C4-2B (cell line): ENCODE measurements at regions not wholly inside any gene's neighbourhood (a gene's known extent, or its start where the extent isn't known, plus 50 kb on each side); places are given as distances from the start of the nearest gene placed in this dataset.

Source experiments
- H3K27ac ChIP-seq: fragments of 450-650 bp; 2 replicates; pipeline ENCODE4 v1.5.1; 2017
- ZFX ChIP-seq: fragments of 450-650 bp; IDR thresholded peaks from 2 replicates; pipeline ENCODE4 v1.6.1; 2017
- TF ChIP-seq, protein P1 (sequence below): fragments of 450-650 bp; conservative IDR thresholded peaks from 2 replicates; pipeline ENCODE4 v1.5.1; 2017; ENCODE audit warnings: mild to moderate bottlenecking

DNA sequence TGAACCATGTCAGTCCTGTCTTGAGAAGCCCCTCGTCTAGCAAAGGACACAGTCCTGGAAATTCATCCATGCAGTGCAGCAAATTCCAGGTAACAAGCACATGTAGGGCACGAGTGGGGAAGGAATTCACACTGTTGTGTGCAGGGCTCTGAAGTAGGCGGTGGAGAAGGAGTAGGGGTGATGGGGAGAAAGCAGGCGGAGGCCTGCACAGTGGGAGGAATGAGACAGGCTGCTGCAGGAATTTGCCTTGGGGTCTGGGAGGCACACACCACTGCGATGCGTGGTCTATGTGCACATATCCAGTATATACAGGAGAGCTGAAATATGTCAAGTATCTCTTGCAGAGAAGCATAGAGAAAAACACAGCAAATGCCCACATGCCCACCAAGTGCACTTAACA lies 249.2 kb upstream of the IRX2 start:
- no peak for TF ChIP-seq ZFX
- TF ChIP-seq, protein P1, sequence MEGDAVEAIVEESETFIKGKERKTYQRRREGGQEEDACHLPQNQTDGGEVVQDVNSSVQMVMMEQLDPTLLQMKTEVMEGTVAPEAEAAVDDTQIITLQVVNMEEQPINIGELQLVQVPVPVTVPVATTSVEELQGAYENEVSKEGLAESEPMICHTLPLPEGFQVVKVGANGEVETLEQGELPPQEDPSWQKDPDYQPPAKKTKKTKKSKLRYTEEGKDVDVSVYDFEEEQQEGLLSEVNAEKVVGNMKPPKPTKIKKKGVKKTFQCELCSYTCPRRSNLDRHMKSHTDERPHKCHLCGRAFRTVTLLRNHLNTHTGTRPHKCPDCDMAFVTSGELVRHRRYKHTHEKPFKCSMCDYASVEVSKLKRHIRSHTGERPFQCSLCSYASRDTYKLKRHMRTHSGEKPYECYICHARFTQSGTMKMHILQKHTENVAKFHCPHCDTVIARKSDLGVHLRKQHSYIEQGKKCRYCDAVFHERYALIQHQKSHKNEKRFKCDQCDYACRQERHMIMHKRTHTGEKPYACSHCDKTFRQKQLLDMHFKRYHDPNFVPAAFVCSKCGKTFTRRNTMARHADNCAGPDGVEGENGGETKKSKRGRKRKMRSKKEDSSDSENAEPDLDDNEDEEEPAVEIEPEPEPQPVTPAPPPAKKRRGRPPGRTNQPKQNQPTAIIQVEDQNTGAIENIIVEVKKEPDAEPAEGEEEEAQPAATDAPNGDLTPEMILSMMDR: no peak
- no peak overlapping the region for H3K27ac ChIP-seq

DNA sequence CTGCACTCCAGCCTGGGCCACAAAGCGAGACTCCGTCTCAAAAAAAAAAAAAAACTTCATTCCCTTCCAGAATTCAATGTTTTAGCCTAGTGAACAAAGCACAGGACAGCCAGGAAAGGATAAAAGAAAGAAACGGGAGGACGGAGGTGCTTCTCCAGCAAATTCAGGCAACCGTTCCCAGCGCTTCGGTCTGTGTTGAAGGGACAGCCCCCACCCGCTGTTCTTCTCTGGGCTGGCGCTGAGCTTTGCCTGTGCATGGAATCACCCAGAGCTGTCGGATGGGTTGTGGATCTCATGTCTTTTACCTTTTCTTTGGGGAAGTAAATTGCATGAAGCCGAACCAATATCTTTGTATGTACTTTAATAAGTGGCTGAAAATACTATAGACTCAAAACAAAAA lies 248.4 kb upstream of the IRX2 start:
- no peak overlapping the region for H3K27ac ChIP-seq
- TF ChIP-seq ZFX: no peak
- TF ChIP-seq, protein P1: no peak

DNA sequence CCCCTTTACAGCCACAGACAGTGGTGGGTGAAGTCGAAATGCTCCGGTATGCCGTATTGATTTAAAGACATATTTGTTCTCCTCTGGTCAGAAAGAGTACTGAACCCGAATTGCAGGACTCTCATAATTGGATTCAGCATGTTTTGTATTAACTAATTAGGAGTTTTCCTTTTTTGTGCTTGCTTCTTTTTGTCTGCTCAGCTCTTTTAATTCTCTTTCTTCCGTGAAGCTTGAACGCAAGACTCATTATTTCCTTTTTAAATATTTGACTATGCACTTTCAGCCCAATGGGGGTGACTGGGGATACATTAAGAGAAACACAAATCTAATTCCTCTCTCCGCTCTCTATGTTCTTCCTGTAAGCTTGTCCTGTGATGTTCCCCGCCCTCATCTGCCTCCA lies 246.6 kb upstream of the IRX2 start:
- H3K27ac ChIP-seq: no peak overlapping the region
- TF ChIP-seq, protein P1: no peak
- TF ChIP-seq ZFX: no peak

DNA sequence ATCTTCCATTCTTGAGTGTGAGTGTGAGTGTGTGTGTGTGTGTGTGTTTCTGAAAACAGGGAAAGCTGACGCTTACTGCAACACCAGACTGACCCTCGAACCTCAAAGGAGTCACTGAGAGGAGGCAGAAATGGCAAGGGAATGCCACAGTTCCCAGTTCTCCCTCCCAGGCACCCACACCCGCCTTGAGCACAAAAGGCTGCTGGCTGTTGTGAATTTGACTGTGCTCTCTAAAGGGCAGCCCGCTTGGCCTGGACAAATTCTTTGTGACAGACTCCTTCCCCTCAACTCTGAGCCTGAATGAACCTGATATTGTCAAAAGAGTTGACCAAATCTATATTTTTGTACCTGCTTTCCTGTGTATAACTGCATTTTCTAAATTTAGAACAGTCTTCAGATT lies 245.7 kb upstream of the IRX2 start:
- TF ChIP-seq ZFX: no peak
- TF ChIP-seq, protein P1: no peak
- no peak overlapping the region for H3K27ac ChIP-seq

DNA sequence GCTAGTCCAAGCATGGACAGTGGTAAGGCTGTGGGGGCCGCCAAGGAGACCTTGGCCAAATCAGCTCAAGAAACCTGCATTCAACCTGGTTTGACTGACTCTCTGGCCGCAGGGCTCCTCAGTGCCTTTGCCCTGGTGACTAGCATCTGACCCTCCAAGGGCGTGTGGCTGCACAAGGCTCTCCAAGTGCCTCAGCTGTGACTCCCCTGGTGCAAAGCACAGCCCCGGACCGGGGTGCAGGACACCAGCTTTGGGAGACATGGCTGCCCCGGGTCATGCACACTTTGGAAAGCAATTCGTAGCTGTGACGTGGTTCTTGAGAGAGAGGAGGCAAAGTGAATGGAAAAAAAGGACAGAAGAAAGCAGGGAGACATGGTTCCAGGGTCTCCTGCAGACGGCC lies 245.2 kb upstream of the IRX2 start:
- no peak overlapping the region for H3K27ac ChIP-seq
- no peak for TF ChIP-seq ZFX
- TF ChIP-seq, protein P1: no peak

DNA sequence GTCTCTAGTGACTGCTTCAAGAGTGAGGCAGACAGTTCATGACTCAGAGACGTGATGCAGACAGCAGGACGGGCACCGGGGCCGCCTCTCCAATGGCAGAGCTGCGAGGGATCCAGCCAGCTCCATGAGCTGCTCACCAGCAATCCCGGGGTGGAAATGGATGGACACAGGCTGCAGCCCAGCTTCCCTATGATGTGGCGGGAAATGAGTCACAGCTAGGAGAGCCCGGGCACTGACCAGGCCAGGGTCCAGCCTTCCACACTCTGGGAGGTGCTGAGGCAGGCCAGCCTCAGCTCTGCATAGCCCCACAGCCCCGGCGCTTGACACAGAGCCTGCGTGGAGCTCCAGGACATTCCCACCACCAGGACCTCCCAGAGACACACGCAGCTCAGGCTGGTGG lies 244.8 kb upstream of the IRX2 start:
- TF ChIP-seq ZFX: no peak
- TF ChIP-seq, protein P1: no peak
- no peak overlapping the region for H3K27ac ChIP-seq

DNA sequence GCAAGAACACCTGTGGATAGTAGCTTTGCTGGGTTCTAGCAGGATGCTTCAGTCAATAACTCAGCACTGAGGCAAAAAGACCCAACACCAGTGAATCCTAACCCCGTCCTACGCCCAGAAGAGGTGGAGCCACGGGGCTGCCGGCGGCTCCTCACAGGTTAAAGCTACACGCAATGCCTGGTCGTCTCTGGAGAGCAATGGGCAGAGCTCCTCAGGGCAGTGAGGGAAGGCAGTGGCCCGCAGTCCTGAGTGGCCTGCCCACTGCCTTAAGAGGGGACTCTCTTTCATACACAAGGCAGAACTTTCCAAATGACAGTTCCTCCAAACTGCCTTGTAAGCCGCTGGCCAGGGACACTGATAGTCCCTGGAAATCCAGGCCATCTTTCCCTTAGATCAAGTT lies 244.2 kb upstream of the IRX2 start:
- TF ChIP-seq, protein P1: no peak
- no peak for TF ChIP-seq ZFX
- no peak overlapping the region for H3K27ac ChIP-seq

DNA sequence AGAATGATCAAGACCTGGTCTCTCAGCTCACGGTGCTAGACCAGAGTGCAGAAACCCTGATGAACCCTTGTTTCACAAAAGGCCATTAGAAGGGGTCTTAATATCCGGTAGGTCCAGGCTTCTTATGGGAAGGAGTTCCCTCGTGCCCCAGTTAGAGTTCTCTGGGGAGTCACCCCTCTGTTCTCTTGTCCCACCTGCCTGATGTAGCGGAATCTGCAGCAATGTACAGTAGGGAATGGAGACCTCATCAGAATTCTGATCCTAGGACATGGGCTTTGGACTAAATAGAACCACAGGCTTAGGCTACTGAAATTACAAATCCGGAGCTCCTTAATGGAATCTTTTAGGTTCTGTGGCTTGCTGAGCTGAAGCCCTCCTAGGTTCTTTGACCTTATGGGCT lies 243.6 kb upstream of the IRX2 start:
- TF ChIP-seq, protein P1: no peak
- TF ChIP-seq ZFX: no peak

More for the DNA sequence above, 243.6 kb upstream of the IRX2 start:
- H3K27ac ChIP-seq: no peak overlapping the region
